Erythroblast (primary cell): ENCODE measurements at regions not wholly inside any gene's neighbourhood (a gene's known extent, or its start where the extent isn't known, plus 50 kb on each side); places are given as distances from the start of the nearest gene placed in this dataset.

Experiments used
- GATA1 ChIP-seq: IDR thresholded peaks from 2 replicates; pipeline ENCODE4 v1.6.1; 2011; ENCODE audit warnings: low read depth, mild to moderate bottlenecking, control low read depth, low read length, moderate library complexity
- POLR2A ChIP-seq: IDR thresholded peaks from 2 replicates; pipeline ENCODE4 v1.6.1; 2011; ENCODE audit warnings: mild to moderate bottlenecking, low read length

GRCh38 chr1:101100674-101101073, 75.1 kb upstream of the DPH5 start:
- TF ChIP-seq POLR2A (no peak), GATA1 (no peak)
